ENCODE measurements at regions not wholly inside any gene's neighbourhood (a gene's known extent, or its start where the extent isn't known, plus 50 kb on each side); places are given as distances from the start of the nearest gene placed in this dataset.

GRCh38 chr1:68293609-68294366 lies 61.5 kb upstream of the WLS start:
- no peak for DNase-seq (ENCODE audit: low read depth in 4 of 4, low spot score in 3 of 4)

- DNase-seq (ENCODE audit: low read depth in 4 of 4, low spot score in 3 of 4): no peak
Measured at GRCh38 chr1:68293122-68293521, 60.8 kb upstream of the WLS start.

GRCh38 chr1:68291688-68292384 lies 59.5 kb upstream of the WLS start:
- no peak for DNase-seq (ENCODE audit: low read depth in 4 of 4, low spot score in 3 of 4)

GRCh38 chr1:68287241-68287640 lies 54.9 kb upstream of the WLS start:
- no peak for DNase-seq (ENCODE audit: low read depth in 4 of 4, low spot score in 3 of 4)

GRCh38 chr1:68285046-68285445 lies 52.7 kb upstream of the WLS start:
- DNase-seq (ENCODE audit: low read depth in 4 of 4, low spot score in 3 of 4): no peak

- DNase-seq (ENCODE audit: low read depth in 4 of 4, low spot score in 3 of 4): no peak
Measured at GRCh38 chr1:68281946-68282615, 49.8 kb upstream of the WLS start.

Data from left renal pelvis (tissue), 4 donors.